HUES64 (cell line): ENCODE measurements at regions not wholly inside any gene's neighbourhood (a gene's known extent, or its start where the extent isn't known, plus 50 kb on each side); places are given as distances from the start of the nearest gene placed in this dataset.

Source experiments
- H3K27ac ChIP-seq: 2 replicates; pipeline ENCODE4 v1.7.0; 2013; ENCODE audit warnings: low read depth, low read length, inconsistent platforms
- H3K27me3 ChIP-seq: 2 replicates; pipeline ENCODE4 v1.6.1; 2013; ENCODE audit warnings: mild to moderate bottlenecking, low read length; ENCODE audit not compliant: insufficient read depth
- H3K36me3 ChIP-seq: 2 replicates; pipeline ENCODE4 v1.6.1; 2013; ENCODE audit warnings: mild to moderate bottlenecking, low read length; ENCODE audit not compliant: insufficient read depth
- H3K4me1 ChIP-seq: 2 replicates; pipeline ENCODE4 v1.6.1; 2013; ENCODE audit warnings: mild to moderate bottlenecking, low read length, moderate library complexity; ENCODE audit not compliant: insufficient read depth
- H3K4me3 ChIP-seq: 2 replicates; pipeline ENCODE4 v1.5.1; 2013; ENCODE audit warnings: mild to moderate bottlenecking, low read length, moderate library complexity
- H3K9ac ChIP-seq: 2 replicates; pipeline ENCODE4 v1.6.1; 2013; ENCODE audit warnings: mild to moderate bottlenecking, low read depth, low read length
- H3K9me3 ChIP-seq: 2 replicates; pipeline ENCODE4 v1.6.1; 2013; ENCODE audit warnings: low read depth, low read length; ENCODE audit not compliant: insufficient read depth
- WGBS: fragments of 150-250, 120-280 bp; methylation state at CpG from one replicate; pipeline ENCODE4 v1.1.7; 2013; ENCODE audit warnings: missing lambda C conversion rate; 5-methylcytosine and 5-hydroxymethylcytosine counted together

GRCh38 chr11:100622404-100622803 is 64.7 kb upstream of the ARHGAP42 start:
- H3K9ac ChIP-seq, result no peak overlapping the region
- no peaks in the 10 kb centered on the region for H3K36me3 ChIP-seq
- H3K4me1 ChIP-seq, result peaks cover 7% of the 10 kb centered on the region; the same call in 1 of the 2 replicates
- H3K4me3 ChIP-seq, result no peak overlapping the region
- 94% methylated on average over 1 of the region's 1 CpG for WGBS
- no peaks in the 10 kb centered on the region for H3K27me3 ChIP-seq
- peaks cover 30% of the 10 kb centered on the region for H3K9me3 ChIP-seq
- no peak overlapping the region for H3K27ac ChIP-seq

GRCh38 chr11:100624346-100624745 is 62.7 kb upstream of the ARHGAP42 start:
- no peaks in the 10 kb centered on the region for H3K27me3 ChIP-seq
- H3K36me3 ChIP-seq, result no peaks in the 10 kb centered on the region
- H3K9ac ChIP-seq, result no peak overlapping the region
- peaks cover 2% of the 10 kb centered on the region; the same call in 1 of the 2 replicates for H3K4me1 ChIP-seq
- no peak overlapping the region for H3K4me3 ChIP-seq
- peaks cover 30% of the 10 kb centered on the region for H3K9me3 ChIP-seq
- 87% methylated on average over 2 of the region's 2 CpGs for WGBS
- H3K27ac ChIP-seq, result no peak overlapping the region

- Histone ChIP-seq H3K27ac (no peak overlapping the region), H3K9me3 (peaks cover 30% of the 10 kb centered on the region), H3K4me1 (no peaks in the 10 kb centered on the region), H3K36me3 (no peaks in the 10 kb centered on the region), H3K9ac (no peak overlapping the region), H3K4me3 (no peak overlapping the region), H3K27me3 (no peaks in the 10 kb centered on the region)
- 88% methylated on average over 3 of the region's 4 CpGs for WGBS
Observed at GRCh38 chr11:100625041-100625440, 62.0 kb upstream of the ARHGAP42 start.

- Histone ChIP-seq H3K36me3 (no peaks in the 10 kb centered on the region), H3K9me3 (no peaks in the 10 kb centered on the region), H3K4me1 (no peaks in the 10 kb centered on the region), H3K4me3 (no peak overlapping the region), H3K27me3 (no peaks in the 10 kb centered on the region), H3K9ac (no peak overlapping the region), H3K27ac (no peak overlapping the region)
- WGBS, result 59% methylated on average over 1 of the region's 1 CpG
Observed at GRCh38 chr11:100629671-100630070, 57.4 kb upstream of the ARHGAP42 start.

- no peak overlapping the region for H3K27ac ChIP-seq
- no peak overlapping the region for H3K9ac ChIP-seq
- no peaks in the 10 kb centered on the region for H3K36me3 ChIP-seq
- H3K9me3 ChIP-seq, result no peaks in the 10 kb centered on the region
- H3K4me1 ChIP-seq, result no peaks in the 10 kb centered on the region
- no peak overlapping the region for H3K4me3 ChIP-seq
- 94% methylated on average over 2 of the region's 2 CpGs for WGBS
- H3K27me3 ChIP-seq, result no peaks in the 10 kb centered on the region
Observed at GRCh38 chr11:100630898-100631297, 56.2 kb upstream of the ARHGAP42 start.

GRCh38 chr11:100631316-100631715 is 55.8 kb upstream of the ARHGAP42 start:
- Histone ChIP-seq H3K9me3 (no peaks in the 10 kb centered on the region), H3K4me3 (no peak overlapping the region), H3K4me1 (no peaks in the 10 kb centered on the region), H3K9ac (no peak overlapping the region), H3K27ac (no peak overlapping the region), H3K36me3 (no peaks in the 10 kb centered on the region), H3K27me3 (no peaks in the 10 kb centered on the region)
- WGBS, result 87% methylated on average over 3 of the region's 3 CpGs

GRCh38 chr11:100632941-100633452 is 54.1 kb upstream of the ARHGAP42 start:
- no peaks in the 10 kb centered on the region for H3K9me3 ChIP-seq
- no peak overlapping the region for H3K27ac ChIP-seq
- no peaks in the 10 kb centered on the region for H3K4me1 ChIP-seq
- no peaks in the 10 kb centered on the region for H3K27me3 ChIP-seq
- no peaks in the 10 kb centered on the region for H3K36me3 ChIP-seq
- H3K4me3 ChIP-seq, result no peak overlapping the region
- WGBS, result 91% methylated on average over 5 of the region's 5 CpGs
- H3K9ac ChIP-seq, result no peak overlapping the region

- Histone ChIP-seq H3K4me3 (no peak overlapping the region), H3K27me3 (no peaks in the 10 kb centered on the region), H3K9me3 (no peaks in the 10 kb centered on the region), H3K36me3 (no peaks in the 10 kb centered on the region), H3K9ac (no peak overlapping the region), H3K27ac (no peak overlapping the region), H3K4me1 (peaks cover 14% of the 10 kb centered on the region)
- 93% methylated on average over 3 of the region's 3 CpGs for WGBS
Observed at GRCh38 chr11:100635194-100635593, 51.9 kb upstream of the ARHGAP42 start.

- Histone ChIP-seq H3K27me3 (no peaks in the 10 kb centered on the region), H3K4me3 (no peak overlapping the region), H3K9ac (no peak overlapping the region), H3K9me3 (no peaks in the 10 kb centered on the region), H3K36me3 (no peaks in the 10 kb centered on the region), H3K27ac (no peak overlapping the region), H3K4me1 (peaks cover 14% of the 10 kb centered on the region)
- 89% methylated on average over 3 of the region's 3 CpGs for WGBS
Observed at GRCh38 chr11:100636536-100636935, 50.6 kb upstream of the ARHGAP42 start.
